Nephron progenitor cell (in vitro differentiated cells): ENCODE measurements at regions not wholly inside any gene's neighbourhood (a gene's known extent, or its start where the extent isn't known, plus 50 kb on each side); places are given as distances from the start of the nearest gene placed in this dataset.
A peak's percentile ranks its signal among the peaks of the same experiment; 100 is the strongest.

Source experiments
- DNase-seq: peaks from one replicate; pipeline ENCODE4 v3.0.0; 2021
- H3K27ac Mint-ChIP-seq: 2 replicates; pipeline ENCODE4 v1.8.0; 2021; ENCODE audit warnings: mild to moderate bottlenecking, moderate library complexity, mixed read lengths
- H3K27me3 Mint-ChIP-seq: 2 replicates; pipeline ENCODE4 v1.8.0; 2021; ENCODE audit warnings: mild to moderate bottlenecking, low read depth, mixed read lengths; ENCODE audit not compliant: poor library complexity
- H3K36me3 Mint-ChIP-seq: 2 replicates; pipeline ENCODE4 v1.8.0; 2021; ENCODE audit warnings: low read depth, mixed read lengths
- H3K4me1 Mint-ChIP-seq: 2 replicates; pipeline ENCODE4 v1.8.0; 2021; ENCODE audit warnings: mixed read lengths
- H3K4me3 Mint-ChIP-seq: 2 replicates; pipeline ENCODE4 v1.8.0; 2021; ENCODE audit warnings: mild to moderate bottlenecking, moderate library complexity, mixed read lengths
- H3K9me3 Mint-ChIP-seq: 2 replicates; pipeline ENCODE4 v1.8.0; 2021; ENCODE audit warnings: mild to moderate bottlenecking, moderate library complexity, mixed read lengths
- CTCF ChIP-seq: fragments of 200-600 bp; sonication (generic); IDR thresholded peaks from 2 replicates; pipeline ENCODE4 v1.5.0; 2021; ENCODE audit warnings: antibody characterized with exemption

GRCh38 chr16:9297437-9298113 lies 206.1 kb downstream of the HAPSTR1 start:
- Mint-ChIP-seq H3K9me3 (no peaks in the 10 kb centered on the region), H3K27me3 (peaks cover 3% of the 10 kb centered on the region), H3K4me1 (peaks cover 8% of the 10 kb centered on the region), H3K36me3 (no peaks in the 10 kb centered on the region), H3K27ac (no peak overlapping the region), H3K4me3 (no peak overlapping the region)
- DNase-seq = peak; percentile 52
- peak; percentile 67 for TF ChIP-seq CTCF

GRCh38 chr16:9300252-9300651 lies 208.8 kb downstream of the HAPSTR1 start:
- Mint-ChIP-seq H3K27ac (no peak overlapping the region), H3K27me3 (peaks cover 8% of the 10 kb centered on the region), H3K4me3 (no peak overlapping the region), H3K4me1 (peaks cover 11% of the 10 kb centered on the region), H3K9me3 (no peaks in the 10 kb centered on the region), H3K36me3 (no peaks in the 10 kb centered on the region)
- no peak for TF ChIP-seq CTCF
- DNase-seq = no peak

GRCh38 chr16:9302072-9302471 lies 210.6 kb downstream of the HAPSTR1 start:
- no peak overlapping the region for H3K27ac Mint-ChIP-seq
- DNase-seq = no peak
- no peaks in the 10 kb centered on the region for H3K9me3 Mint-ChIP-seq
- H3K4me1 Mint-ChIP-seq = peaks cover 5% of the 10 kb centered on the region
- no peaks in the 10 kb centered on the region for H3K36me3 Mint-ChIP-seq
- H3K27me3 Mint-ChIP-seq = peaks cover 11% of the 10 kb centered on the region
- H3K4me3 Mint-ChIP-seq = no peak overlapping the region
- TF ChIP-seq CTCF = no peak

- no peak for TF ChIP-seq CTCF
- Mint-ChIP-seq H3K27ac (no peak overlapping the region), H3K27me3 (peaks cover 16% of the 10 kb centered on the region), H3K9me3 (no peaks in the 10 kb centered on the region), H3K4me1 (peaks cover 46% of the 10 kb centered on the region), H3K4me3 (no peak overlapping the region), H3K36me3 (no peaks in the 10 kb centered on the region)
- DNase-seq = no peak
These were observed 215.3 kb downstream of the HAPSTR1 start for GRCh38 chr16:9306753-9307152.

GRCh38 chr16:9307446-9307845 lies 216.0 kb downstream of the HAPSTR1 start:
- no peak for TF ChIP-seq CTCF
- peaks cover 14% of the 10 kb centered on the region for H3K27me3 Mint-ChIP-seq
- no peak for DNase-seq
- no peaks in the 10 kb centered on the region for H3K9me3 Mint-ChIP-seq
- H3K4me3 Mint-ChIP-seq = no peak overlapping the region
- no peaks in the 10 kb centered on the region for H3K36me3 Mint-ChIP-seq
- peaks cover 46% of the 10 kb centered on the region for H3K4me1 Mint-ChIP-seq
- no peak overlapping the region for H3K27ac Mint-ChIP-seq

GRCh38 chr16:9308356-9308801 lies 216.9 kb downstream of the HAPSTR1 start:
- peaks cover 14% of the 10 kb centered on the region for H3K27me3 Mint-ChIP-seq
- peak overlapping the region; percentile 23 for H3K27ac Mint-ChIP-seq
- TF ChIP-seq CTCF = no peak
- DNase-seq = no peak
- H3K4me1 Mint-ChIP-seq = peaks cover 46% of the 10 kb centered on the region
- no peaks in the 10 kb centered on the region for H3K9me3 Mint-ChIP-seq
- H3K4me3 Mint-ChIP-seq = no peak overlapping the region
- no peaks in the 10 kb centered on the region for H3K36me3 Mint-ChIP-seq
